K562 (cell line): ENCODE measurements at regions not wholly inside any gene's neighbourhood (a gene's known extent, or its start where the extent isn't known, plus 50 kb on each side); places are given as distances from the start of the nearest gene placed in this dataset.

Experiments
- ATAC-seq: fragments of 200-7000 bp; cut with Tn5 transposase; 3 replicates; pipeline ENCODE4 v1.9.1; 2020; ENCODE audit warnings: moderate library complexity
- BruUV-seq: library from RNA; stranded (reverse); fragments of 400-500 nt; replicated peaks from 2 replicates; lab custom pipeline; 2021; lab: Mats Ljungman, UMichigan
- CTCF ChIA-PET: fragments of 300-600 bp; formaldehyde crosslinking; extraction: SDS; loops from one replicate; lab custom pipeline; 2021; ENCODE audit warnings: low intra/inter-chr PET ratio; lab: Yijun Ruan, JAX
- POLR2A ChIA-PET: fragments of 300-600, 350-650 bp; sonication (Branson Sonifier 250); formaldehyde crosslinking; extraction: SDS; loops from one replicate; lab custom pipeline; 2021; ENCODE audit warnings: antibody characterized with exemption, inconsistent platforms; lab: Yijun Ruan, JAX
- DNase-seq, 4 experiments: peaks; one replicate each; pipeline versions ENCODE4 v3.0.0 to v3.0.0-alpha.2; 2011 to 2018; ENCODE audit warnings: low spot score in 3 of 4, mixed read lengths in 3 of 4; ENCODE audit errors: extremely low read depth in 1 of 4
- FAIRE-seq: peaks from 2 replicates; lab custom pipeline; 2011; peaks lifted over from hg19 to GRCh38; lab: Jason Lieb, UNC
- H2AFZ ChIP-seq: 2 replicates; pipeline ENCODE4 v1.6.0; 2011; ENCODE audit warnings: low read depth, low read length, control low read depth, inconsistent platforms
- H3K27ac ChIP-seq: fragments of 200-600 bp; 3 replicates; pipeline ENCODE4 v1.8.0; 2011; ENCODE audit warnings: low read depth, mild to moderate bottlenecking, control low read depth, inconsistent platforms, low read length, moderate library complexity, mixed read lengths; ENCODE audit errors: extremely low read depth
- H3K27me3 ChIP-seq, 2 experiments: fragments of 300-600 bp in 1 of 2; 2 replicates in 1 of 2; 3 replicates in 1 of 2; pipeline versions ENCODE4 v1.6.0 to v1.8.0; 2011; ENCODE audit warnings: inconsistent platforms in 2 of 2, low read length in 2 of 2, mild to moderate bottlenecking in 1 of 2, mixed read lengths in 1 of 2, moderate library complexity in 1 of 2; ENCODE audit not compliant: control insufficient read depth in 2 of 2, insufficient read depth in 2 of 2
- H3K36me3 ChIP-seq: fragments of 300-600 bp; 3 replicates; pipeline ENCODE4 v1.8.0; 2011; ENCODE audit warnings: mild to moderate bottlenecking, low read length, inconsistent platforms; ENCODE audit not compliant: control insufficient read depth, insufficient read depth
- H3K4me1 ChIP-seq, 2 experiments: fragments of 200-600 bp in 1 of 2; replicated peaks in 1 of 2; 2 replicates in 1 of 2; 3 replicates in 1 of 2; pipeline versions ENCODE4 v1.5.1 to v1.8.0; 2011; ENCODE audit warnings: inconsistent platforms in 2 of 2, low read length in 2 of 2, mild to moderate bottlenecking in 1 of 2, mixed read lengths in 1 of 2, moderate library complexity in 1 of 2; ENCODE audit not compliant: control insufficient read depth in 2 of 2, insufficient read depth in 2 of 2
- H3K4me2 ChIP-seq: 2 replicates; pipeline ENCODE4 v1.6.1; 2011; ENCODE audit warnings: low read length, control low read depth, inconsistent platforms, mixed read lengths; ENCODE audit not compliant: insufficient read depth
- H3K4me3 ChIP-seq: fragments of 200-600 bp; sonication (generic), shearing (Covaris generic); 2 replicates; pipeline ENCODE4 v1.5.1; 2016; ENCODE audit warnings: control low read depth, inconsistent platforms
- H3K79me2 ChIP-seq: fragments of 200-600 bp; 3 replicates; pipeline ENCODE4 v1.8.0; 2011; ENCODE audit warnings: low read length, inconsistent platforms; ENCODE audit not compliant: control insufficient read depth, insufficient read depth
- H3K9ac ChIP-seq, 2 experiments: 2 replicates each; pipeline versions ENCODE4 v1.6.0 to v1.6.1; 2011; ENCODE audit warnings: low read depth in 2 of 2, low read length in 2 of 2, control low read depth in 1 of 2, inconsistent platforms in 1 of 2, mild to moderate bottlenecking in 1 of 2, mixed read lengths in 1 of 2; ENCODE audit not compliant: insufficient read depth in 1 of 2
- H3K9me1 ChIP-seq: one replicate; pipeline ENCODE4 v1.6.0; 2011; ENCODE audit warnings: inconsistent platforms, mild to moderate bottlenecking, low read length, moderate library complexity; ENCODE audit not compliant: control insufficient read depth, insufficient read depth
- H3K9me3 ChIP-seq: replicated peaks from 2 replicates; pipeline ENCODE4 v1.5.1; 2011; ENCODE audit warnings: low read depth, low read length, inconsistent platforms; ENCODE audit not compliant: control insufficient read depth, insufficient read depth
- H4K20me1 ChIP-seq: replicated peaks from 2 replicates; pipeline ENCODE4 v1.6.1; 2011; ENCODE audit warnings: low read length, inconsistent platforms, mixed read lengths; ENCODE audit not compliant: control insufficient read depth, insufficient read depth
- ARID1B ChIP-seq: fragments of 450-650 bp; IDR thresholded peaks from 2 replicates; pipeline ENCODE4 v1.6.1; 2016; ENCODE audit warnings: antibody characterized with exemption, mild to moderate bottlenecking, inconsistent platforms
- CHD2 ChIP-seq: IDR thresholded peaks from 2 replicates; pipeline ENCODE4 v1.6.1; 2011; ENCODE audit warnings: low read depth, low read length
- GATAD2B ChIP-seq: fragments of 450-650 bp; IDR thresholded peaks from 2 replicates; pipeline ENCODE4 v1.6.1; 2017; ENCODE audit warnings: mild to moderate bottlenecking, borderline replicate concordance
- JUN ChIP-seq, 2 experiments: sonication (generic) in 1 of 2; formaldehyde crosslinking in 1 of 2; IDR thresholded peaks; 2 replicates each; pipeline versions ENCODE4 v1.6.1 to v1.8.0; 2012 to 2022; ENCODE audit warnings: borderline replicate concordance in 2 of 2, mild to moderate bottlenecking in 2 of 2, improper control_type of control experiment in 1 of 2, low read depth in 1 of 2, low read length in 1 of 2, missing genetic modification reagents in 1 of 2
- MYBL2 ChIP-seq, 2 experiments: fragments of 450-650 bp in 1 of 2; sonication (generic) in 1 of 2; formaldehyde crosslinking in 1 of 2; IDR thresholded peaks; 2 replicates each; pipeline versions ENCODE4 v1.6.1 to v1.8.1; 2017 to 2022; ENCODE audit warnings: borderline replicate concordance in 1 of 2, inconsistent platforms in 1 of 2, low read depth in 1 of 2, mild to moderate bottlenecking in 1 of 2, missing genetic modification reagents in 1 of 2, moderate library complexity in 1 of 2
- PREB ChIP-seq: sonication (generic); formaldehyde crosslinking; IDR thresholded peaks from 2 replicates; pipeline ENCODE4 v1.8.1; 2023; ENCODE audit warnings: mild to moderate bottlenecking, missing genetic modification reagents
- RFX1 ChIP-seq: fragments of 450-650 bp; IDR thresholded peaks from 2 replicates; pipeline ENCODE4 v1.6.1; 2016; ENCODE audit warnings: mild to moderate bottlenecking, moderate library complexity
- SLC30A9 ChIP-seq: fragments of 250-450 bp; sonication (Bioruptor Pico); IDR thresholded peaks from 2 replicates; pipeline ENCODE4 v1.8.0; 2022; ENCODE audit warnings: mild to moderate bottlenecking, moderate library complexity
- WGBS: fragments of 100-300 bp; shearing (Covaris generic); methylation state at CpG from one replicate; pipeline ENCODE4 v1.1.6; 2016; ENCODE audit warnings: low coverage, mixed read lengths; ENCODE audit not compliant: insufficient coverage; ENCODE audit errors: missing lambda C conversion rate; 5-methylcytosine and 5-hydroxymethylcytosine counted together
- in situ Hi-C: fragments of 300-500 bp; cut with MboI; formaldehyde crosslinking; loops from 4 replicates; pipeline ENCODE4 v1.15.0; 2018; ENCODE audit warnings: inconsistent platforms, mixed read lengths
- intact Hi-C: fragments of 100-400 bp; cut with micrococcal nuclease; formaldehyde crosslinking; loops from 2 replicates; pipeline ENCODE4 v1.14.2; 2022
- TF ChIP-seq, protein P1 (sequence below): fragments of 250-450 bp; sonication (Bioruptor Pico); IDR thresholded peaks from 2 replicates; pipeline ENCODE4 v1.6.1; 2021; ENCODE audit warnings: mild to moderate bottlenecking
- TF ChIP-seq, protein P2 (sequence below): fragments of 250-450 bp; sonication (Bioruptor Pico); IDR thresholded peaks from 2 replicates; pipeline ENCODE4 v1.5.0; 2022; ENCODE audit warnings: mild to moderate bottlenecking

GRCh38 chr14:26833621-26834176 lies 235.9 kb upstream of the NOVA1 start (continued):
- no peak for TF ChIP-seq PREB
- TF ChIP-seq RFX1, result no peak
- no peak for TF ChIP-seq MYBL2 (IDR thresholded peaks at IDR 0.05; ENCODE audit: low read depth)
- TF ChIP-seq MYBL2 (CRISPR knock-in tag; IDR thresholded peaks at IDR 0.05; ENCODE audit: borderline replicate concordance), result no peak

DNA sequence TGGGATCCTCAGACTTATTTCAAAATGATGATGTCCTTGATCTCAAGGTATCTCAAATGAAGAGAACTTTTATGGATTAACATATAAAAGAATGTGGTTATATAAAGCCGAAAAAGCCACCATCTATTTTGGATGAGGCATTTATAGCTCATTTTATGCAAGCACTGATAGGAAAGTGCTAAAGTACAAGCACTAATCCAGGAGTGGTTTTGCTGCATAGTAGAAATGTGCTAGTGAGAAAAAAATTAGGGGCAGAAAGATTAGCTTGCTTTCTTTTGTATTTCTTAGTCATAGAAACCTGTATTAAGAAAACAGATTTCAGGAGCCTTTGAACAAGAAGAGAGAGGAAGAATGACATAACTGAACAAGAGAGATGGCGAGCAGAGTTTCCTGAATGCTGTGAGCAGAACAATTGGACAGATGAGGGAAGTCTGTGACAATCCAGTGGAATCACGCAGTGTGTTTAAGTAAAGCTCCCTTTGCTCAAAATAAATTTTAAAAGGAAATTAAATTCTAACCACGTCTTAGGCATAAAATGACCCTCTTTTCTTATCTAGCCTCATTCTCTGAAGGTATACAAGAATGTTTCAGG lies 238.2 kb upstream of the NOVA1 start:
- WGBS, result 0% methylated on average over 4 of the region's 4 CpGs
- no peak overlapping the region for H3K4me2 ChIP-seq
- no TSS peak for BruUV-seq
- in situ Hi-C loops, result no loop called here
- ATAC-seq (no peak), DNase-seq (no peak), FAIRE-seq (no peak)
- H3K4me3 ChIP-seq, result no peak overlapping the region
- H2AFZ ChIP-seq, result no peak overlapping the region
- H3K9me1 ChIP-seq, result no peaks in the 10 kb centered on the region
- H3K36me3 ChIP-seq, result no peaks in the 10 kb centered on the region
- H3K9me3 ChIP-seq, result no peaks in the 10 kb centered on the region
- H3K9ac ChIP-seq, result no peak overlapping the region
- CTCF ChIA-PET, result no interaction called here
- no peaks in the 10 kb centered on the region for H3K27me3 ChIP-seq
- intact Hi-C loops, result no loop called here
- H4K20me1 ChIP-seq, result no peaks in the 10 kb centered on the region
- H3K27ac ChIP-seq, result no peak overlapping the region
- POLR2A ChIA-PET, result no interaction called here
- H3K4me1 ChIP-seq, result no peaks in the 10 kb centered on the region
- H3K79me2 ChIP-seq, result no peaks in the 10 kb centered on the region
- TF ChIP-seq, protein P1, sequence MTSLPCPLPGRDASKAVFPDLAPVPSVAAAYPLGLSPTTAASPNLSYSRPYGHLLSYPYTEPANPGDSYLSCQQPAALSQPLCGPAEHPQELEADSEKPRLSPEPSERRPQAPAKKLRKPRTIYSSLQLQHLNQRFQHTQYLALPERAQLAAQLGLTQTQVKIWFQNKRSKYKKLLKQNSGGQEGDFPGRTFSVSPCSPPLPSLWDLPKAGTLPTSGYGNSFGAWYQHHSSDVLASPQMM (CRISPR knock-in tag), result no peak
- TF ChIP-seq CHD2 (no peak), SLC30A9 (CRISPR knock-in tag) (no peak), ARID1B (no peak), GATAD2B (no peak), JUN (IDR thresholded peaks at IDR 0.05; ENCODE audit: borderline replicate concordance, low read depth, low read length) (no peak), JUN (CRISPR knock-in tag; IDR thresholded peaks at IDR 0.05; ENCODE audit: borderline replicate concordance) (no peak)
- TF ChIP-seq, protein P2, sequence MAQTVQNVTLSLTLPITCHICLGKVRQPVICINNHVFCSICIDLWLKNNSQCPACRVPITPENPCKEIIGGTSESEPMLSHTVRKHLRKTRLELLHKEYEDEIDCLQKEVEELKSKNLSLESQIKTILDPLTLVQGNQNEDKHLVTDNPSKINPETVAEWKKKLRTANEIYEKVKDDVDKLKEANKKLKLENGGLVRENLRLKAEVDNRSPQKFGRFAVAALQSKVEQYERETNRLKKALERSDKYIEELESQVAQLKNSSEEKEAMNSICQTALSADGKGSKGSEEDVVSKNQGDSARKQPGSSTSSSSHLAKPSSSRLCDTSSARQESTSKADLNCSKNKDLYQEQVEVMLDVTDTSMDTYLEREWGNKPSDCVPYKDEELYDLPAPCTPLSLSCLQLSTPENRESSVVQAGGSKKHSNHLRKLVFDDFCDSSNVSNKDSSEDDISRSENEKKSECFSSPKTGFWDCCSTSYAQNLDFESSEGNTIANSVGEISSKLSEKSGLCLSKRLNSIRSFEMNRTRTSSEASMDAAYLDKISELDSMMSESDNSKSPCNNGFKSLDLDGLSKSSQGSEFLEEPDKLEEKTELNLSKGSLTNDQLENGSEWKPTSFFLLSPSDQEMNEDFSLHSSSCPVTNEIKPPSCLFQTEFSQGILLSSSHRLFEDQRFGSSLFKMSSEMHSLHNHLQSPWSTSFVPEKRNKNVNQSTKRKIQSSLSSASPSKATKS (CRISPR knock-in tag), result no peak
